ENCODE measurements at regions not wholly inside any gene's neighbourhood (a gene's known extent, or its start where the extent isn't known, plus 50 kb on each side); places are given as distances from the start of the nearest gene placed in this dataset.

GRCh38 chr9:90112788-90113187 is 508.0 kb downstream of the GADD45G start:
- Histone ChIP-seq H3K4me1 (ENCODE audit: insufficient read depth, low read length, poor library complexity, severe bottlenecking) (no peaks in the 10 kb centered on the region), H2AFZ (ENCODE audit: low read length) (no peak overlapping the region), H3K79me2 (ENCODE audit: insufficient read depth, low read depth, low read length) (no peaks in the 10 kb centered on the region), H4K20me1 (ENCODE audit: insufficient read depth, low read length) (no peaks in the 10 kb centered on the region), H3K36me3 (ENCODE audit: insufficient read depth, low read length) (no peaks in the 10 kb centered on the region), H3K4me2 (ENCODE audit: low read length) (no peak overlapping the region), H3K4me3 (ENCODE audit: low read depth, low read length, poor library complexity, severe bottlenecking) (no peak overlapping the region), H3K27ac (ENCODE audit: low read depth, low read length, poor library complexity, severe bottlenecking) (no peak overlapping the region), H3K9me2 (ENCODE audit: insufficient read depth, low read length) (no peaks in the 10 kb centered on the region), H3K9me3 (ENCODE audit: low read length) (no peaks in the 10 kb centered on the region)
- ChIA-PET CTCF (ENCODE audit: unreplicated experiment) (no interaction called here), POLR2A (interaction anchor here (0.7 kb wide), 1 partner anchor 24 kb away, joined by 3 read pairs; no protein-coding TSS in a partner anchor)
- BruUV-seq (replicated peaks) = no TSS peak
- DNase-seq (ENCODE audit: low spot score) = no peak
- TF ChIP-seq CTCF (conservative IDR thresholded peaks at IDR 0.05; ENCODE audit: low read length) (no peak), EZH2phosphoT487 (IDR thresholded peaks at IDR 0.05; ENCODE audit: borderline replicate concordance, low read depth, low read length) (no peak)
- intact Hi-C loops (cut with micrococcal nuclease; ENCODE audit: unreplicated experiment) = no loop called here

- H3K4me3 ChIP-seq (ENCODE audit: low read depth, low read length, poor library complexity, severe bottlenecking) = no peak overlapping the region
- H3K4me2 ChIP-seq (ENCODE audit: low read length) = no peak overlapping the region
- CTCF ChIA-PET (ENCODE audit: unreplicated experiment) = no interaction called here
- H3K9me2 ChIP-seq (ENCODE audit: insufficient read depth, low read length) = no peaks in the 10 kb centered on the region
- BruUV-seq (replicated peaks) = no TSS peak
- no peak overlapping the region for H2AFZ ChIP-seq (ENCODE audit: low read length)
- no peaks in the 10 kb centered on the region for H3K79me2 ChIP-seq (ENCODE audit: insufficient read depth, low read depth, low read length)
- H3K9me3 ChIP-seq (ENCODE audit: low read length) = no peaks in the 10 kb centered on the region
- DNase-seq (ENCODE audit: low spot score) = no peak
- no peaks in the 10 kb centered on the region for H4K20me1 ChIP-seq (ENCODE audit: insufficient read depth, low read length)
- intact Hi-C loops (cut with micrococcal nuclease; ENCODE audit: unreplicated experiment) = no loop called here
- H3K4me1 ChIP-seq (ENCODE audit: insufficient read depth, low read length, poor library complexity, severe bottlenecking) = no peaks in the 10 kb centered on the region
- POLR2A ChIA-PET = no interaction called here
- no peak overlapping the region for H3K27ac ChIP-seq (ENCODE audit: low read depth, low read length, poor library complexity, severe bottlenecking)
- TF ChIP-seq CTCF (conservative IDR thresholded peaks at IDR 0.05; ENCODE audit: low read length) = no peak
- no peak for TF ChIP-seq EZH2phosphoT487 (IDR thresholded peaks at IDR 0.05; ENCODE audit: borderline replicate concordance, low read depth, low read length)
- no peaks in the 10 kb centered on the region for H3K36me3 ChIP-seq (ENCODE audit: insufficient read depth, low read length)
Measured at GRCh38 chr9:90114641-90115425, 510.0 kb downstream of the GADD45G start.

- no peak overlapping the region for H2AFZ ChIP-seq (ENCODE audit: low read length)
- BruUV-seq (replicated peaks) = no TSS peak
- H3K27ac ChIP-seq (ENCODE audit: low read depth, low read length, poor library complexity, severe bottlenecking) = no peak overlapping the region
- intact Hi-C loops (cut with micrococcal nuclease; ENCODE audit: unreplicated experiment) = no loop called here
- no peak overlapping the region for H3K4me2 ChIP-seq (ENCODE audit: low read length)
- H3K9me2 ChIP-seq (ENCODE audit: insufficient read depth, low read length) = no peaks in the 10 kb centered on the region
- H4K20me1 ChIP-seq (ENCODE audit: insufficient read depth, low read length) = no peaks in the 10 kb centered on the region
- POLR2A ChIA-PET = interaction anchor here (0.8 kb wide), 1 partner anchor 11 kb away, joined by 4 read pairs; no protein-coding TSS in a partner anchor
- CTCF ChIA-PET (ENCODE audit: unreplicated experiment) = no interaction called here
- H3K79me2 ChIP-seq (ENCODE audit: insufficient read depth, low read depth, low read length) = no peaks in the 10 kb centered on the region
- no peak for DNase-seq (ENCODE audit: low spot score)
- H3K4me3 ChIP-seq (ENCODE audit: low read depth, low read length, poor library complexity, severe bottlenecking) = no peak overlapping the region
- TF ChIP-seq CTCF (conservative IDR thresholded peaks at IDR 0.05; ENCODE audit: low read length) = no peak
- TF ChIP-seq EZH2phosphoT487 (IDR thresholded peaks at IDR 0.05; ENCODE audit: borderline replicate concordance, low read depth, low read length) = no peak
- no peaks in the 10 kb centered on the region for H3K36me3 ChIP-seq (ENCODE audit: insufficient read depth, low read length)
- no peaks in the 10 kb centered on the region for H3K4me1 ChIP-seq (ENCODE audit: insufficient read depth, low read length, poor library complexity, severe bottlenecking)
- no peaks in the 10 kb centered on the region for H3K9me3 ChIP-seq (ENCODE audit: low read length)
Measured at GRCh38 chr9:90121762-90122161, 517.0 kb downstream of the GADD45G start.

Data from OCI-LY7 (cell line).